Stimulated activated CD4-positive, alpha-beta T cell treated with anti-CD3 and anti-CD28 coated beads, Interleukin-12 subunit alpha, Interleukin-12 subunit beta, amount 100 ng/mL, for 24 hours (primary cell): ENCODE measurements at regions not wholly inside any gene's neighbourhood (a gene's known extent, or its start where the extent isn't known, plus 50 kb on each side); places are given as distances from the start of the nearest gene placed in this dataset.

Source experiments
- DNase-seq, 2 experiments: peaks; one replicate each; pipeline ENCODE4 v3.0.0-alpha.2; 2020; ENCODE audit warnings: low read depth in 2 of 2

- DNase-seq: no peak
Observed at GRCh38 chr6:139927742-139928305, 553.4 kb upstream of the CITED2 start.

- DNase-seq: no peak
Observed at GRCh38 chr6:139927236-139927635, 552.8 kb upstream of the CITED2 start.

- DNase-seq: no peak
Observed at GRCh38 chr6:139926711-139927110, 552.3 kb upstream of the CITED2 start.

GRCh38 chr6:139925894-139926641, 551.6 kb upstream of the CITED2 start:
- no peak for DNase-seq

- DNase-seq: no peak
Observed at GRCh38 chr6:139923964-139924475, 549.6 kb upstream of the CITED2 start.

- DNase-seq: no peak
Observed at GRCh38 chr6:139922236-139922635, 547.8 kb upstream of the CITED2 start.

GRCh38 chr6:139920776-139921100, 546.3 kb upstream of the CITED2 start:
- DNase-seq: no peak

- no peak for DNase-seq
Observed at GRCh38 chr6:139920027-139920775, 545.8 kb upstream of the CITED2 start.

GRCh38 chr6:139919107-139920026, 544.9 kb upstream of the CITED2 start:
- no peak for DNase-seq

GRCh38 chr6:139917951-139918630, 543.6 kb upstream of the CITED2 start:
- no peak for DNase-seq

- no peak for DNase-seq
Observed at GRCh38 chr6:139914910-139915309, 540.5 kb upstream of the CITED2 start.

GRCh38 chr6:139912735-139913400, 538.4 kb upstream of the CITED2 start:
- no peak for DNase-seq

GRCh38 chr6:139909992-139910391, 535.5 kb upstream of the CITED2 start:
- DNase-seq: no peak

- DNase-seq: no peak
Observed at GRCh38 chr6:139905404-139906052, 531.1 kb upstream of the CITED2 start.

GRCh38 chr6:139904568-139904967, 530.1 kb upstream of the CITED2 start:
- no peak for DNase-seq

GRCh38 chr6:139904158-139904533, 529.7 kb upstream of the CITED2 start:
- DNase-seq: no peak

- no peak for DNase-seq
Observed at GRCh38 chr6:139903411-139904157, 529.1 kb upstream of the CITED2 start.

- DNase-seq: no peak
Observed at GRCh38 chr6:139895205-139895793, 520.9 kb upstream of the CITED2 start.

GRCh38 chr6:139894271-139894670, 519.8 kb upstream of the CITED2 start:
- no peak for DNase-seq
